ENCODE measurements at regions not wholly inside any gene's neighbourhood (a gene's known extent, or its start where the extent isn't known, plus 50 kb on each side); places are given as distances from the start of the nearest gene placed in this dataset.

GRCh38 chr2:120491111-120491625 lies 145.2 kb downstream of the INHBB start:
- TF ChIP-seq TEAD4 (IDR thresholded peaks at IDR 0.05) (no peak), TAF1 (IDR thresholded peaks at IDR 0.05; ENCODE audit: low read depth) (no peak), TCF12 (IDR thresholded peaks at IDR 0.05; ENCODE audit: low read depth) (no peak), REST (IDR thresholded peaks at IDR 0.05; ENCODE audit: low read depth) (no peak), YY1 (IDR thresholded peaks at IDR 0.05; ENCODE audit: low read depth) (no peak), ZBTB7A (IDR thresholded peaks at IDR 0.05; ENCODE audit: low read depth) (no peak), CEBPB (IDR thresholded peaks at IDR 0.05) (no peak)
